ENCODE measurements at regions not wholly inside any gene's neighbourhood (a gene's known extent, or its start where the extent isn't known, plus 50 kb on each side); places are given as distances from the start of the nearest gene placed in this dataset.

DNA sequence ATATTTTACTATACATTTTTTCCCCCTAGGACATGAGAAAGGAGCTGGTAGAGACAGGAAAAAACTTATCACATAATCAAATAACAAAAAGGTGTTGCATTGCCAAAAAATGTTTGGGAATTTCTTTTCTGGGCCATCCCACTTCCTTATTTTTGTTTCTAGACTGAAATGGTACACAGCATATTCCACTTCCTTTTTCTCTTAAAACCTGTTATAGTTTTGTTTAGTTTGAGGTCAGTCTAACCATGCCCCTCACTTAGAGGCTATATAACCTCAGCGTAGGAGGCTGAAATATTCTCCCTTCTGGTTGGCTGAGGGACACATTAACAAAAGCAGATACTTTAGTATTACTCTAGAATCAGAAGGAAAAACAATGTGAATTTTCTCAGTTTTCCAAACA, 323.9 kb downstream of the GJA1 start:
- 0% methylated on average over 1 of the region's 1 CpG for WGBS (ENCODE audit: insufficient coverage, insufficient replicate concordance, low lambda C conversion rate, missing lambda C conversion rate)
- ATAC-seq = peak; percentile 80
- TF ChIP-seq ZNF384 (IDR thresholded peaks at IDR 0.05; ENCODE audit: borderline replicate concordance, low read depth, low read length) = no peak
- TF ChIP-seq SMAD1 (IDR thresholded peaks at IDR 0.05; ENCODE audit: low read depth, partially characterized antibody) = no peak
- peak; percentile 60 for TF ChIP-seq RUNX3 (IDR thresholded peaks at IDR 0.05; ENCODE audit: low read length)
- peak; percentile 83 to 88; a peak in 3 of 4 replicates for TF ChIP-seq IKZF2 (IDR thresholded peaks at IDR 0.05)
- peak; percentile 56; the same call in 1 of the 2 replicates for TF ChIP-seq MTA2 (IDR thresholded peaks at IDR 0.05; ENCODE audit: low read depth)
- peak; percentile 60 for TF ChIP-seq DPF2 (IDR thresholded peaks at IDR 0.05)
- peak; percentile 93 for TF ChIP-seq SPI1 (IDR thresholded peaks at IDR 0.05; ENCODE audit: borderline replicate concordance, insufficient read depth, low read depth, low read length)
- 0 out of 2 replicates have a peak, but pooled peaks have one; percentile 22 for TF ChIP-seq MEF2A (IDR thresholded peaks at IDR 0.05; ENCODE audit: insufficient read depth, low read depth, low read length)
- TF ChIP-seq IKZF1 (conservative IDR thresholded peaks at IDR 0.05) = peak; percentile 81
- TF ChIP-seq ZNF24 (IDR thresholded peaks at IDR 0.05) = no peak
- TF ChIP-seq, protein P1, sequence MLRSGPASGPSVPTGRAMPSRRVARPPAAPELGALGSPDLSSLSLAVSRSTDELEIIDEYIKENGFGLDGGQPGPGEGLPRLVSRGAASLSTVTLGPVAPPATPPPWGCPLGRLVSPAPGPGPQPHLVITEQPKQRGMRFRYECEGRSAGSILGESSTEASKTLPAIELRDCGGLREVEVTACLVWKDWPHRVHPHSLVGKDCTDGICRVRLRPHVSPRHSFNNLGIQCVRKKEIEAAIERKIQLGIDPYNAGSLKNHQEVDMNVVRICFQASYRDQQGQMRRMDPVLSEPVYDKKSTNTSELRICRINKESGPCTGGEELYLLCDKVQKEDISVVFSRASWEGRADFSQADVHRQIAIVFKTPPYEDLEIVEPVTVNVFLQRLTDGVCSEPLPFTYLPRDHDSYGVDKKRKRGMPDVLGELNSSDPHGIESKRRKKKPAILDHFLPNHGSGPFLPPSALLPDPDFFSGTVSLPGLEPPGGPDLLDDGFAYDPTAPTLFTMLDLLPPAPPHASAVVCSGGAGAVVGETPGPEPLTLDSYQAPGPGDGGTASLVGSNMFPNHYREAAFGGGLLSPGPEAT (IDR thresholded peaks at IDR 0.05; ENCODE audit: low read depth) = peak; percentile 55; the same call in 1 of the 2 replicates

More for the DNA sequence above, 323.9 kb downstream of the GJA1 start:
- CTCF ChIA-PET = no interaction called here
- no peaks in the 10 kb centered on the region for H3K9me3 ChIP-seq (replicated peaks; ENCODE audit: control insufficient read depth, insufficient read depth, low read length)
- POLR2A ChIA-PET = no interaction called here
- no peak overlapping the region for H3K4me3 ChIP-seq
- RAD21 ChIA-PET (ENCODE audit: unreplicated experiment) = no interaction called here
- H3K27ac ChIP-seq (ENCODE audit: control insufficient read depth, insufficient read depth) = no peak overlapping the region
- no peak for DNase-seq (ENCODE audit: low read depth, low spot score)
- no peaks in the 10 kb centered on the region; the same call in 1 of the 2 replicates for H3K4me1 ChIP-seq (ENCODE audit: control insufficient read depth, insufficient read depth, low read length)
- no peaks in the 10 kb centered on the region for H3K36me3 ChIP-seq (ENCODE audit: control insufficient read depth in 2 of 2, insufficient read depth in 2 of 2, low read length in 1 of 2)
- H3K27me3 ChIP-seq (replicated peaks in 1 of 2; ENCODE audit: control insufficient read depth in 2 of 2, insufficient read depth in 2 of 2, low read length in 1 of 2) = no peaks in the 10 kb centered on the region
- SMC1A ChIA-PET (ENCODE audit: uncharacterized antibody, unreplicated experiment) = interaction anchor here (1.0 kb wide), 2 partner anchors 18 to 56 kb away, joined by 4 to 5 read pairs; no protein-coding TSS in a partner anchor
- no peak for FAIRE-seq
- no peaks in the 10 kb centered on the region for H4K20me1 ChIP-seq (ENCODE audit: control insufficient read depth, insufficient read depth)
- H3K9ac ChIP-seq (ENCODE audit: control insufficient read depth, insufficient read depth, low read length) = no peak overlapping the region
- intact Hi-C loops (cut with micrococcal nuclease; ENCODE audit: unreplicated experiment) = no loop called here
- no peak overlapping the region; the same call in 1 of the 2 replicates for H3K4me2 ChIP-seq (ENCODE audit: control insufficient read depth, insufficient read depth)
- in situ Hi-C loops (cut with MboI) = no loop called here
- no TSS peak for BruUV-seq (replicated peaks)
- H2AFZ ChIP-seq (ENCODE audit: control insufficient read depth, low read depth, low read length) = no peak overlapping the region
- H3K79me2 ChIP-seq (ENCODE audit: control insufficient read depth, insufficient read depth, low read length) = no peaks in the 10 kb centered on the region

All from GM12878 (cell line).